Neuronal stem cell (in vitro differentiated cells): ENCODE measurements at regions not wholly inside any gene's neighbourhood (a gene's known extent, or its start where the extent isn't known, plus 50 kb on each side); places are given as distances from the start of the nearest gene placed in this dataset.

ENCODE experiments used
- DNase-seq: peaks from one replicate; pipeline ENCODE4 v3.0.0-alpha.2; 2013; ENCODE audit warnings: low spot score
- H2AFZ ChIP-seq: one replicate; pipeline ENCODE4 v1.6.1; 2013; ENCODE audit warnings: mild to moderate bottlenecking, low read length, inconsistent platforms
- H2AK5ac ChIP-seq: 2 replicates; pipeline ENCODE4 v1.6.1; 2013; ENCODE audit warnings: low read depth, mild to moderate bottlenecking, inconsistent platforms, low read length, moderate library complexity, mixed read lengths
- H2BK120ac ChIP-seq: 2 replicates; pipeline ENCODE4 v1.6.1; 2013; ENCODE audit warnings: low read depth, mild to moderate bottlenecking, inconsistent platforms, low read length, moderate library complexity, mixed read lengths
- H2BK12ac ChIP-seq: one replicate; pipeline ENCODE4 v1.6.1; 2013; ENCODE audit warnings: low read length, inconsistent platforms
- H2BK15ac ChIP-seq: 2 replicates; pipeline ENCODE4 v1.6.1; 2013; ENCODE audit warnings: mild to moderate bottlenecking, low read length, inconsistent platforms, mixed read lengths
- H2BK5ac ChIP-seq: one replicate; pipeline ENCODE4 v1.6.1; 2013; ENCODE audit warnings: inconsistent platforms, mild to moderate bottlenecking, low read length, moderate library complexity
- H3K14ac ChIP-seq: one replicate; pipeline ENCODE4 v1.6.1; 2013; ENCODE audit warnings: low read length, inconsistent platforms
- H3K18ac ChIP-seq: 2 replicates; pipeline ENCODE4 v1.6.1; 2013; ENCODE audit warnings: low read length, inconsistent platforms
- H3K23ac ChIP-seq: 2 replicates; pipeline ENCODE4 v1.6.1; 2013; ENCODE audit warnings: low read depth, mild to moderate bottlenecking, mixed read lengths, low read length, inconsistent platforms; ENCODE audit not compliant: poor library complexity
- H3K27ac ChIP-seq: replicated peaks from 3 replicates; pipeline ENCODE4 v1.5.1; 2013; ENCODE audit warnings: low read length, inconsistent platforms
- H3K27me3 ChIP-seq, 3 experiments: 2 replicates each; pipeline ENCODE4 v1.6.1; 2013; ENCODE audit warnings: low read length in 3 of 3, mild to moderate bottlenecking in 2 of 3, inconsistent platforms in 1 of 3, low read depth in 1 of 3, mixed read lengths in 1 of 3, moderate library complexity in 1 of 3; ENCODE audit not compliant: control insufficient read depth in 3 of 3, insufficient read depth in 3 of 3
- H3K36me3 ChIP-seq, 2 donors: replicated peaks in 1 of 2; 2 replicates each; pipeline ENCODE4 v1.6.1; 2013; ENCODE audit warnings: low read length in 2 of 2; ENCODE audit not compliant: control insufficient read depth in 2 of 2, insufficient read depth in 2 of 2
- H3K4ac ChIP-seq: 2 replicates; pipeline ENCODE4 v1.6.1; 2013; ENCODE audit warnings: inconsistent platforms, mild to moderate bottlenecking, low read length, moderate library complexity
- H3K4me1 ChIP-seq, 2 donors: 1 replicate in 1 of 2; 2 replicates in 1 of 2; pipeline ENCODE4 v1.6.1; 2013; ENCODE audit warnings: low read length in 2 of 2, low read depth in 1 of 2; ENCODE audit not compliant: control insufficient read depth in 2 of 2, insufficient read depth in 1 of 2
- H3K4me2 ChIP-seq: one replicate; pipeline ENCODE4 v1.6.1; 2013; ENCODE audit warnings: mild to moderate bottlenecking, low read length, inconsistent platforms; ENCODE audit not compliant: insufficient read depth, poor library complexity, severe bottlenecking
- H3K4me3 ChIP-seq, 2 donors: 2 replicates each; pipeline ENCODE4 v1.5.1; 2013; ENCODE audit warnings: low read length in 2 of 2, mild to moderate bottlenecking in 2 of 2, inconsistent platforms in 1 of 2, moderate library complexity in 1 of 2
- H3K79me1 ChIP-seq: one replicate; pipeline ENCODE4 v1.6.1; 2013; ENCODE audit warnings: low read depth, mild to moderate bottlenecking, inconsistent platforms, low read length, moderate library complexity
- H3K9ac ChIP-seq: one replicate; pipeline ENCODE4 v1.6.1; 2013; ENCODE audit warnings: mild to moderate bottlenecking, low read depth, low read length, inconsistent platforms; ENCODE audit not compliant: poor library complexity
- H3K9me3 ChIP-seq, 2 donors: replicated peaks in 1 of 2; 2 replicates each; pipeline versions ENCODE3 to v1.6.1; 2013; ENCODE audit warnings: low read length in 2 of 2, mild to moderate bottlenecking in 2 of 2, inconsistent platforms in 1 of 2, low read depth in 1 of 2, mixed read lengths in 1 of 2, moderate library complexity in 1 of 2; ENCODE audit not compliant: control insufficient read depth in 2 of 2, insufficient read depth in 1 of 2
- H4K8ac ChIP-seq: one replicate; pipeline ENCODE4 v1.6.1; 2013; ENCODE audit warnings: low read depth, mild to moderate bottlenecking, inconsistent platforms, low read length, moderate library complexity
- H4K91ac ChIP-seq: one replicate; pipeline ENCODE4 v1.6.1; 2013; ENCODE audit warnings: low read length, low read depth, mild to moderate bottlenecking, inconsistent platforms; ENCODE audit not compliant: poor library complexity
- WGBS, 2 donors: extraction: QIAGEN DNeasy Blood & Tissue Kit; methylation state at CpG; one replicate each; pipeline ENCODE4 v1.1.7; 2013; ENCODE audit warnings: missing lambda C conversion rate in 2 of 2, mixed read lengths in 1 of 2; ENCODE audit not compliant: insufficient read length in 2 of 2, insufficient replicate concordance in 1 of 2; ENCODE audit errors: extremely low coverage in 2 of 2; 5-methylcytosine and 5-hydroxymethylcytosine counted together

DNA sequence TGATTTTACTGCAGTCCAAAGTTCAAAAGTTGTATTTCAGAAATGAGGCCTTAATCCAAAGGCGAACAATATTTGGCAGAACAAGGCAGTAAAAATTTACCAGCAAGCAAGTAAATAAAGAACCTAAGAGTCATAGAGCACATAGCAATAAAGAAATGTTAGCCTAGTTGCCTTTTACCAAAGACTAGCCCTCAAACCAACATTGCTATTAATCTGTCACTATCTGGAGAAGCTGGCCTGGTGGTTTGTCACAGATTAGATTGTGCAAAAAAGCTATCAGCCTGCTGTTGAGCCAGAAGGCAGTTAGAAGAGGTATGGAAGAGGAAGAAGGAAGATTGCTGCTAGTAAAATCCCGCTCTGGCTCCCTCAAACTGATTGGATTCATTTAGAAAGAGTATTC lies 304.7 kb upstream of the KLF4 start:
- Histone ChIP-seq H2BK5ac (no peak overlapping the region), H3K27ac (no peak overlapping the region), H2AK5ac (no peak overlapping the region), H3K4me1 (no peaks in the 10 kb centered on the region), H3K23ac (no peak overlapping the region), H2BK15ac (no peak overlapping the region), H3K27me3 (no peaks in the 10 kb centered on the region), H3K14ac (no peak overlapping the region), H3K79me1 (no peaks in the 10 kb centered on the region), H3K36me3 (no peaks in the 10 kb centered on the region), H2BK12ac (no peak overlapping the region), H3K4ac (no peak overlapping the region), H2AFZ (no peak overlapping the region), H3K4me3 (no peak overlapping the region), H3K4me2 (no peak overlapping the region), H3K9me3 (no peaks in the 10 kb centered on the region), H2BK120ac (no peak overlapping the region), H3K18ac (no peak overlapping the region), H4K91ac (no peak overlapping the region), H4K8ac (no peak overlapping the region), H3K9ac (no peak overlapping the region)
- no peak for DNase-seq
- no CpG with 5 or more reads among the region's 2 CpGs for WGBS, 2 donors

GRCh38 chr9:107793541-107793940 lies 304.0 kb upstream of the KLF4 start:
- H3K4me1 ChIP-seq = no peaks in the 10 kb centered on the region
- H2BK15ac ChIP-seq = no peak overlapping the region
- no peak overlapping the region for H2BK5ac ChIP-seq
- no peak overlapping the region for H3K14ac ChIP-seq
- no peak overlapping the region for H2AK5ac ChIP-seq
- no peak overlapping the region for H2BK12ac ChIP-seq
- H3K9ac ChIP-seq = no peak overlapping the region
- H3K9me3 ChIP-seq = no peaks in the 10 kb centered on the region
- H3K79me1 ChIP-seq = no peaks in the 10 kb centered on the region
- no peak overlapping the region for H3K4me3 ChIP-seq
- no peak overlapping the region for H4K8ac ChIP-seq
- H3K36me3 ChIP-seq = no peaks in the 10 kb centered on the region
- no peak overlapping the region for H3K4ac ChIP-seq
- no peak overlapping the region for H2BK120ac ChIP-seq
- H2AFZ ChIP-seq = no peak overlapping the region
- H3K27ac ChIP-seq = no peak overlapping the region
- no peaks in the 10 kb centered on the region for H3K27me3 ChIP-seq
- H3K4me2 ChIP-seq = no peak overlapping the region
- no peak overlapping the region for H3K23ac ChIP-seq
- WGBS, 2 donors = no CpG with 5 or more reads among the region's 1 CpG
- no peak overlapping the region for H4K91ac ChIP-seq
- no peak overlapping the region for H3K18ac ChIP-seq
- DNase-seq = no peak

- H3K27ac ChIP-seq = no peak overlapping the region
- no peaks in the 10 kb centered on the region for H3K79me1 ChIP-seq
- WGBS, 2 donors = no CpG with 5 or more reads among the region's 1 CpG
- H2BK12ac ChIP-seq = no peak overlapping the region
- no peak overlapping the region for H3K4ac ChIP-seq
- no peak overlapping the region for H3K4me2 ChIP-seq
- H2BK5ac ChIP-seq = no peak overlapping the region
- no peak overlapping the region for H3K18ac ChIP-seq
- no peaks in the 10 kb centered on the region for H3K27me3 ChIP-seq
- no peak overlapping the region for H2BK15ac ChIP-seq
- no peak for DNase-seq
- no peak overlapping the region for H4K91ac ChIP-seq
- H2AFZ ChIP-seq = no peak overlapping the region
- H3K36me3 ChIP-seq = no peaks in the 10 kb centered on the region
- no peak overlapping the region for H3K14ac ChIP-seq
- H3K4me1 ChIP-seq = no peaks in the 10 kb centered on the region
- no peaks in the 10 kb centered on the region for H3K9me3 ChIP-seq
- no peak overlapping the region for H2AK5ac ChIP-seq
- no peak overlapping the region for H3K4me3 ChIP-seq
- H2BK120ac ChIP-seq = no peak overlapping the region
- H3K9ac ChIP-seq = no peak overlapping the region
- H3K23ac ChIP-seq = no peak overlapping the region
- no peak overlapping the region for H4K8ac ChIP-seq
Measured at GRCh38 chr9:107792596-107792995, 303.0 kb upstream of the KLF4 start.

DNA sequence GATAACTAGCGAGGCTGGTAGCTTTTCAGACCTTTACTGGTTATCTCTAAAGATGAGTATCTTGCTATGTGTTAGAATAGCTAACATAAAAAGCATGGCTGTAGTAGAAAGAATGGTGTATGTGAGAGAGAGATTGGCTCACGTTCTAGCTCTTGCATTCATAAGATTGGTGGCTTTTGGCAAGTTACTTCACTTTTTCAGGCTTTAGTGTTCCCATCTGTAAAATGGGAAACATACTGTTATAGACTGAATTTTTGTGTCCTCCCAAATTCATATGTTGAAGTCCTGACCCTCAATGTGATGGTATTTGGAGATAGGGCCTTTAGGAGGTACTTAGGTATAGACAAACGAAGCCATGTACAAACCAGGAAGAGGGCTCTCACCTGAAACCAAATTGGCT lies 302.4 kb upstream of the KLF4 start:
- Histone ChIP-seq H4K91ac (no peak overlapping the region), H3K4me3 (no peak overlapping the region)
- no CpG with 5 or more reads among the region's 3 CpGs for WGBS, 2 donors

More for the DNA sequence above, 302.4 kb upstream of the KLF4 start:
- Histone ChIP-seq H3K27me3 (no peaks in the 10 kb centered on the region), H3K18ac (no peak overlapping the region), H2BK15ac (no peak overlapping the region), H3K4me1 (no peaks in the 10 kb centered on the region), H2BK5ac (no peak overlapping the region), H3K36me3 (no peaks in the 10 kb centered on the region), H3K79me1 (no peaks in the 10 kb centered on the region), H3K27ac (no peak overlapping the region), H3K9ac (no peak overlapping the region), H3K14ac (no peak overlapping the region), H2AFZ (no peak overlapping the region), H3K4me2 (no peak overlapping the region), H4K8ac (no peak overlapping the region), H2BK120ac (no peak overlapping the region), H3K9me3 (no peaks in the 10 kb centered on the region), H2BK12ac (no peak overlapping the region), H3K4ac (no peak overlapping the region), H2AK5ac (no peak overlapping the region), H3K23ac (no peak overlapping the region)
- DNase-seq = no peak
